Thyroid gland (tissue), 4 donors: ENCODE measurements at regions not wholly inside any gene's neighbourhood (a gene's known extent, or its start where the extent isn't known, plus 50 kb on each side); places are given as distances from the start of the nearest gene placed in this dataset.

Source experiments
- DNase-seq, 2 donors: peaks; one replicate each; pipeline ENCODE4 v3.0.0-alpha.2; 2019
- H3K27ac ChIP-seq, 3 donors: fragments of 200-600 bp; sonication (generic); 1 replicate in 2 of 3; 2 replicates in 1 of 3; pipeline ENCODE4 v1.5.1; 2016 to 2019; ENCODE audit warnings: mild to moderate bottlenecking in 1 of 3, moderate library complexity in 1 of 3
- H3K27me3 ChIP-seq: fragments of 200-600 bp; sonication (generic); one replicate; pipeline ENCODE4 v1.5.1; 2019
- H3K36me3 ChIP-seq, 2 donors: fragments of 200-600 bp; sonication (generic); one replicate each; pipeline ENCODE4 v1.5.1; 2016 to 2019
- H3K4me1 ChIP-seq, 2 donors: fragments of 200-600 bp; sonication (generic); one replicate each; pipeline ENCODE4 v1.5.1; 2017 to 2019
- H3K4me3 ChIP-seq, 3 donors: fragments of 200-600 bp; sonication (generic); replicated peaks in 1 of 3; 1 replicate in 2 of 3; 2 replicates in 1 of 3; pipeline ENCODE4 v1.5.1; 2016; ENCODE audit warnings: mild to moderate bottlenecking in 1 of 3
- H3K9me3 ChIP-seq: fragments of 200-600 bp; sonication (generic); one replicate; pipeline ENCODE4 v1.5.1; 2017
- CTCF ChIP-seq, 6 experiments: fragments of 200-600 bp in 3 of 6; fragments of 450-650 bp in 3 of 6; sonication (generic) in 3 of 6; IDR thresholded peaks; one replicate each; pipeline ENCODE4 v1.5.1; 2016 to 2019; ENCODE audit warnings: antibody characterized with exemption in 6 of 6, mild to moderate bottlenecking in 2 of 6, inconsistent platforms in 1 of 6, moderate library complexity in 1 of 6
- POLR2A ChIP-seq, 2 donors: fragments of 450-650 bp; IDR thresholded peaks; one replicate each; pipeline ENCODE4 v1.6.1; 2017; ENCODE audit warnings: antibody characterized with exemption in 2 of 2, mild to moderate bottlenecking in 2 of 2, moderate library complexity in 1 of 2
- WGBS, 2 donors: methylation state at CpG; one replicate each; pipeline ENCODE4 v1.1.5; 2017; 5-methylcytosine and 5-hydroxymethylcytosine counted together
- intact Hi-C: fragments of 100-400 bp; cut with DNase I; formaldehyde crosslinking; loops from one replicate; pipeline ENCODE4 v1.15.1; 2023

GRCh38 chr13:39225860-39226259 lies 187.6 kb downstream of the NHLRC3 start:
- WGBS, 2 donors: 63 to 80% methylated on average over 4 of the region's 4 CpGs
- Histone ChIP-seq H3K9me3 (no peaks in the 10 kb centered on the region), H3K27ac (no peak overlapping the region), H3K27me3 (no peaks in the 10 kb centered on the region), H3K36me3 (no peaks in the 10 kb centered on the region), H3K4me3 (no peak overlapping the region), H3K4me1 (no peaks in the 10 kb centered on the region)
- DNase-seq: no peak
- TF ChIP-seq CTCF (IDR thresholded peaks at IDR 0.05) (no peak), POLR2A (IDR thresholded peaks at IDR 0.05) (no peak)
- intact Hi-C loops: no loop called here

GRCh38 chr13:39226359-39226758 lies 188.1 kb downstream of the NHLRC3 start:
- Histone ChIP-seq H3K27me3 (no peaks in the 10 kb centered on the region), H3K4me3 (no peak overlapping the region), H3K27ac (no peak overlapping the region), H3K4me1 (no peaks in the 10 kb centered on the region), H3K36me3 (no peaks in the 10 kb centered on the region), H3K9me3 (no peaks in the 10 kb centered on the region)
- no peak for TF ChIP-seq CTCF (IDR thresholded peaks at IDR 0.05)
- TF ChIP-seq POLR2A (IDR thresholded peaks at IDR 0.05): no peak
- WGBS, 2 donors: 60 to 65% methylated on average over 3 of the region's 3 CpGs
- no peak for DNase-seq
- intact Hi-C loops: no loop called here

- no peak overlapping the region for H3K27ac ChIP-seq
- H3K9me3 ChIP-seq: no peaks in the 10 kb centered on the region
- no peaks in the 10 kb centered on the region for H3K36me3 ChIP-seq
- no peak overlapping the region for H3K4me3 ChIP-seq
- intact Hi-C loops: no loop called here
- no peaks in the 10 kb centered on the region for H3K27me3 ChIP-seq
- WGBS, 2 donors: 63 to 96% methylated on average over 1 of the region's 1 CpG
- no peak for DNase-seq
- no peaks in the 10 kb centered on the region for H3K4me1 ChIP-seq
- no peak for TF ChIP-seq CTCF (IDR thresholded peaks at IDR 0.05)
- TF ChIP-seq POLR2A (IDR thresholded peaks at IDR 0.05): no peak
These were observed 194.2 kb downstream of the NHLRC3 start for GRCh38 chr13:39232401-39232980.

GRCh38 chr13:39232999-39233398 lies 194.7 kb downstream of the NHLRC3 start:
- H3K4me3 ChIP-seq: no peak overlapping the region
- intact Hi-C loops: no loop called here
- no peaks in the 10 kb centered on the region for H3K36me3 ChIP-seq
- no peaks in the 10 kb centered on the region for H3K27me3 ChIP-seq
- H3K27ac ChIP-seq: no peak overlapping the region
- no peaks in the 10 kb centered on the region for H3K9me3 ChIP-seq
- TF ChIP-seq POLR2A (IDR thresholded peaks at IDR 0.05): no peak
- TF ChIP-seq CTCF (IDR thresholded peaks at IDR 0.05): no peak
- H3K4me1 ChIP-seq: no peaks in the 10 kb centered on the region
- no peak for DNase-seq

GRCh38 chr13:39233519-39233918 lies 195.3 kb downstream of the NHLRC3 start:
- H3K36me3 ChIP-seq: no peaks in the 10 kb centered on the region
- DNase-seq: no peak
- no peaks in the 10 kb centered on the region for H3K4me1 ChIP-seq
- no peaks in the 10 kb centered on the region for H3K27me3 ChIP-seq
- intact Hi-C loops: no loop called here
- no peak for TF ChIP-seq POLR2A (IDR thresholded peaks at IDR 0.05)
- no peak for TF ChIP-seq CTCF (IDR thresholded peaks at IDR 0.05)
- no peaks in the 10 kb centered on the region for H3K9me3 ChIP-seq
- H3K27ac ChIP-seq: no peak overlapping the region
- WGBS, 2 donors: 92 to 93% methylated on average over 3 of the region's 3 CpGs
- H3K4me3 ChIP-seq: no peak overlapping the region
